PC-9 (cell line): ENCODE measurements at regions not wholly inside any gene's neighbourhood (a gene's known extent, or its start where the extent isn't known, plus 50 kb on each side); places are given as distances from the start of the nearest gene placed in this dataset.

Experiments used
- BruUV-seq: library from RNA; stranded (reverse); fragments of 400-500 nt; replicated peaks from 2 replicates; lab custom pipeline; 2021; lab: Mats Ljungman, UMichigan
- CTCF ChIA-PET: fragments of 300-600 bp; sonication (Branson Sonifier 250); formaldehyde crosslinking; loops from one replicate; lab custom pipeline; 2022; ENCODE audit warnings: antibody characterized with exemption; lab: Charles Lee
- POLR2A ChIA-PET: fragments of 300-600 bp; sonication (Branson Sonifier 250); formaldehyde crosslinking; loops from one replicate; lab custom pipeline; 2022; ENCODE audit warnings: antibody characterized with exemption; ENCODE audit not compliant: unreplicated experiment; lab: Charles Lee
- DNase-seq, 2 experiments: peaks; one replicate each; pipeline versions ENCODE4 v3.0.0 to v3.0.0-alpha.2; 2015 to 2022; ENCODE audit warnings: mixed read lengths in 1 of 2
- H2AFZ ChIP-seq: fragments of 200-600 bp; sonication (generic); 2 replicates; pipeline ENCODE4 v1.8.1; 2017; ENCODE audit warnings: antibody characterized with exemption
- H3F3A ChIP-seq: fragments of 200-600 bp; sonication (generic); 2 replicates; pipeline ENCODE4 v1.8.1; 2017; ENCODE audit warnings: antibody characterized with exemption, mild to moderate bottlenecking, low read depth; ENCODE audit not compliant: insufficient read depth
- H3K27ac ChIP-seq: fragments of 200-600 bp; sonication (generic); 2 replicates; pipeline ENCODE4 v1.6.1; 2016; ENCODE audit warnings: mixed run types
- H3K27me3 ChIP-seq: fragments of 200-600 bp; sonication (generic); 2 replicates; pipeline ENCODE4 v1.6.1; 2016; ENCODE audit warnings: low read depth, mixed run types; ENCODE audit not compliant: insufficient read depth
- H3K36me3 ChIP-seq: fragments of 200-600 bp; sonication (generic); 2 replicates; pipeline ENCODE4 v1.6.1; 2016; ENCODE audit warnings: low read depth, mixed run types
- H3K4me1 ChIP-seq: fragments of 200-600 bp; sonication (generic); replicated peaks from 2 replicates; pipeline ENCODE4 v1.6.1; 2016; ENCODE audit warnings: mixed run types; ENCODE audit not compliant: insufficient read depth
- H3K4me2 ChIP-seq: fragments of 200-600 bp; sonication (generic); 2 replicates; pipeline ENCODE4 v1.6.1; 2017; ENCODE audit warnings: mixed run types
- H3K4me3 ChIP-seq: fragments of 200-600 bp; sonication (generic); 2 replicates; pipeline ENCODE4 v1.6.1; 2016; ENCODE audit warnings: mixed run types
- H3K79me2 ChIP-seq: fragments of 200-600 bp; sonication (generic); 2 replicates; pipeline ENCODE4 v1.6.1; 2017; ENCODE audit warnings: low read depth, mixed run types
- H3K9me2 ChIP-seq: fragments of 200-600 bp; sonication (generic); 2 replicates; pipeline ENCODE4 v1.8.1; 2017; ENCODE audit warnings: mild to moderate bottlenecking; ENCODE audit not compliant: insufficient read depth
- H3K9me3 ChIP-seq: fragments of 200-600 bp; sonication (generic); 2 replicates; pipeline ENCODE4 v1.8.1; 2016; ENCODE audit warnings: low read depth; ENCODE audit not compliant: insufficient read depth
- H4K20me1 ChIP-seq: fragments of 200-600 bp; sonication (generic); 2 replicates; pipeline ENCODE4 v1.8.1; 2017; ENCODE audit not compliant: insufficient read depth
- EZH2 ChIP-seq: fragments of 200-600 bp; sonication (generic); IDR thresholded peaks from 2 replicates; pipeline ENCODE4 v1.8.0; 2017; ENCODE audit warnings: antibody characterized with exemption, low read depth
- intact Hi-C: fragments of 100-400 bp; cut with micrococcal nuclease; formaldehyde crosslinking; loops from one replicate; pipeline ENCODE4 v1.10.0; 2022; ENCODE audit not compliant: unreplicated experiment
- TF ChIP-seq, protein P1 (sequence below): fragments of 200-600 bp; sonication (generic); conservative IDR thresholded peaks from 2 replicates; pipeline ENCODE4 v1.6.1; 2017; ENCODE audit warnings: mixed run types, antibody characterized with exemption, mild to moderate bottlenecking, moderate library complexity

DNA sequence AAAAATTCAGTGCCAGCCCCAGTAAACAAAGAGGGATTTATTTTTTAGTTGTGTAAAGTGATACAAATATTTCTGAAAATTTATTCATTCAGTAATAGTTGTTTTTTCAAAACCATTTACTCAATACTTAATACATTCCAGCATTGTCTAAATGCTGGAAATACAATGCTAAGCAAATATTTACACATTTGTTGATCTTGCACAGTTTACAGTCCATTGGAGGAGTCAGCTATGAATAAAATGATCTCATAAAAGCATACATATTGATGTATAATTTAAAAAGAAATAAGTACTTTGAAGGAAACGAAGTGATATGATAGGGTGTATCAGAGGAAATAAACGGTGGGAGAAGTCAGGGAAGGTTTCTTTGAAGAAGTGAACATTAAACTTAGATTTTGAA lies 1942.1 kb upstream of the ADGRL3 start:
- H3K4me3 ChIP-seq = no peak overlapping the region
- no TSS peak for BruUV-seq
- H2AFZ ChIP-seq = no peak overlapping the region
- no peaks in the 10 kb centered on the region for H3F3A ChIP-seq
- no peaks in the 10 kb centered on the region for H3K27me3 ChIP-seq
- TF ChIP-seq EZH2 = no peak
- TF ChIP-seq, protein P1, sequence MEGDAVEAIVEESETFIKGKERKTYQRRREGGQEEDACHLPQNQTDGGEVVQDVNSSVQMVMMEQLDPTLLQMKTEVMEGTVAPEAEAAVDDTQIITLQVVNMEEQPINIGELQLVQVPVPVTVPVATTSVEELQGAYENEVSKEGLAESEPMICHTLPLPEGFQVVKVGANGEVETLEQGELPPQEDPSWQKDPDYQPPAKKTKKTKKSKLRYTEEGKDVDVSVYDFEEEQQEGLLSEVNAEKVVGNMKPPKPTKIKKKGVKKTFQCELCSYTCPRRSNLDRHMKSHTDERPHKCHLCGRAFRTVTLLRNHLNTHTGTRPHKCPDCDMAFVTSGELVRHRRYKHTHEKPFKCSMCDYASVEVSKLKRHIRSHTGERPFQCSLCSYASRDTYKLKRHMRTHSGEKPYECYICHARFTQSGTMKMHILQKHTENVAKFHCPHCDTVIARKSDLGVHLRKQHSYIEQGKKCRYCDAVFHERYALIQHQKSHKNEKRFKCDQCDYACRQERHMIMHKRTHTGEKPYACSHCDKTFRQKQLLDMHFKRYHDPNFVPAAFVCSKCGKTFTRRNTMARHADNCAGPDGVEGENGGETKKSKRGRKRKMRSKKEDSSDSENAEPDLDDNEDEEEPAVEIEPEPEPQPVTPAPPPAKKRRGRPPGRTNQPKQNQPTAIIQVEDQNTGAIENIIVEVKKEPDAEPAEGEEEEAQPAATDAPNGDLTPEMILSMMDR = no peak
- H3K4me2 ChIP-seq = no peak overlapping the region
- no peaks in the 10 kb centered on the region for H4K20me1 ChIP-seq
- no peak for DNase-seq
- H3K79me2 ChIP-seq = no peaks in the 10 kb centered on the region
- H3K27ac ChIP-seq = no peak overlapping the region
- intact Hi-C loops = no loop called here
- no peaks in the 10 kb centered on the region for H3K9me3 ChIP-seq
- CTCF ChIA-PET = no interaction called here
- no peaks in the 10 kb centered on the region for H3K4me1 ChIP-seq
- POLR2A ChIA-PET = no interaction called here
- H3K36me3 ChIP-seq = no peaks in the 10 kb centered on the region
- no peaks in the 10 kb centered on the region for H3K9me2 ChIP-seq

DNA sequence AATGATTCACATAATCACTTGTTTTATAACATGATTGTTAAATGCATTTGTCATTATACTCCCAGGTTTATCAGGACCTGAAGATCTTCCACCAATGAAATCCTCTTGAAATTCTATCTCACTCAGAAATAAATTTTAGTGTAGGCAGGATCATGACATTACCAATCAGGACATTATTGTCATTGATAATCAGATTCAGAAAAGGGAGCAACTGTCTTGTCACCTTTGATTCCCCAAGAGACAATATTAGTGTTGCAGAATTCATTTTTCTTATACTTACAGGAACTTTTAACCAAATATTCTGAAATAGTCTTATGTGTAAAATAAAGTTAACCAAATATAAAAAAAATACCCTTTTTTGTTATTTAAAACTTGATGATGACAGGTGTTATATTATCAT lies 1892.5 kb upstream of the ADGRL3 start:
- no peaks in the 10 kb centered on the region for H3F3A ChIP-seq
- H3K27ac ChIP-seq = no peak overlapping the region
- intact Hi-C loops = no loop called here
- no peaks in the 10 kb centered on the region for H3K9me3 ChIP-seq
- no peaks in the 10 kb centered on the region for H3K4me1 ChIP-seq
- H3K4me2 ChIP-seq = no peak overlapping the region
- no peaks in the 10 kb centered on the region for H3K36me3 ChIP-seq
- H3K9me2 ChIP-seq = no peaks in the 10 kb centered on the region
- H3K79me2 ChIP-seq = no peaks in the 10 kb centered on the region
- POLR2A ChIA-PET = no interaction called here
- no peak overlapping the region for H3K4me3 ChIP-seq
- H3K27me3 ChIP-seq = no peaks in the 10 kb centered on the region
- no peak overlapping the region for H2AFZ ChIP-seq
- DNase-seq = no peak
- H4K20me1 ChIP-seq = no peaks in the 10 kb centered on the region
- CTCF ChIA-PET = no interaction called here
- BruUV-seq = no TSS peak
- TF ChIP-seq, protein P1 = no peak
- no peak for TF ChIP-seq EZH2

- Histone ChIP-seq H3K27me3 (no peaks in the 10 kb centered on the region), H3K4me2 (no peak overlapping the region), H3K4me3 (no peak overlapping the region), H3K9me2 (no peaks in the 10 kb centered on the region), H3F3A (no peaks in the 10 kb centered on the region), H3K27ac (no peak overlapping the region), H2AFZ (no peak overlapping the region), H3K36me3 (no peaks in the 10 kb centered on the region), H3K79me2 (no peaks in the 10 kb centered on the region), H3K9me3 (no peaks in the 10 kb centered on the region), H3K4me1 (no peaks in the 10 kb centered on the region), H4K20me1 (no peaks in the 10 kb centered on the region)
- POLR2A ChIA-PET = no interaction called here
- BruUV-seq = no TSS peak
- intact Hi-C loops = no loop called here
- DNase-seq = no peak
- TF ChIP-seq, protein P1 = no peak
- no peak for TF ChIP-seq EZH2
- CTCF ChIA-PET = no interaction called here
Measured at GRCh38 chr4:59314637-59315036, 1885.5 kb upstream of the ADGRL3 start.
